Endothelial cell (in vitro differentiated cells): ENCODE measurements at regions not wholly inside any gene's neighbourhood (a gene's known extent, or its start where the extent isn't known, plus 50 kb on each side); places are given as distances from the start of the nearest gene placed in this dataset.

Experiments used
- DNase-seq: peaks from one replicate; pipeline ENCODE4 v3.0.0; 2021; ENCODE audit warnings: low spot score
- H3K27ac Mint-ChIP-seq: one replicate; pipeline ENCODE4 v1.8.0; 2021; ENCODE audit warnings: mixed read lengths, inconsistent platforms; ENCODE audit not compliant: unreplicated experiment
- H3K27me3 Mint-ChIP-seq: one replicate; pipeline ENCODE4 v1.8.0; 2021; ENCODE audit warnings: mild to moderate bottlenecking, moderate library complexity, mixed read lengths, inconsistent platforms; ENCODE audit not compliant: unreplicated experiment
- H3K36me3 Mint-ChIP-seq: one replicate; pipeline ENCODE4 v1.8.0; 2021; ENCODE audit warnings: mild to moderate bottlenecking, low read depth, mixed read lengths, inconsistent platforms; ENCODE audit not compliant: unreplicated experiment
- H3K4me1 Mint-ChIP-seq: one replicate; pipeline ENCODE4 v1.8.0; 2021; ENCODE audit warnings: mild to moderate bottlenecking, mixed read lengths, inconsistent platforms; ENCODE audit not compliant: unreplicated experiment
- H3K4me3 Mint-ChIP-seq: one replicate; pipeline ENCODE4 v1.8.0; 2021; ENCODE audit warnings: mild to moderate bottlenecking, mixed read lengths, inconsistent platforms; ENCODE audit not compliant: unreplicated experiment
- H3K9me3 Mint-ChIP-seq: one replicate; pipeline ENCODE4 v1.8.0; 2021; ENCODE audit warnings: mixed read lengths, inconsistent platforms; ENCODE audit not compliant: unreplicated experiment
- TF ChIP-seq, protein P1 (sequence below): fragments of 200-600 bp; sonication (generic); IDR thresholded peaks from one replicate; pipeline ENCODE4 v1.5.0; 2021; ENCODE audit warnings: antibody characterized with exemption; ENCODE audit not compliant: unreplicated experiment

DNA sequence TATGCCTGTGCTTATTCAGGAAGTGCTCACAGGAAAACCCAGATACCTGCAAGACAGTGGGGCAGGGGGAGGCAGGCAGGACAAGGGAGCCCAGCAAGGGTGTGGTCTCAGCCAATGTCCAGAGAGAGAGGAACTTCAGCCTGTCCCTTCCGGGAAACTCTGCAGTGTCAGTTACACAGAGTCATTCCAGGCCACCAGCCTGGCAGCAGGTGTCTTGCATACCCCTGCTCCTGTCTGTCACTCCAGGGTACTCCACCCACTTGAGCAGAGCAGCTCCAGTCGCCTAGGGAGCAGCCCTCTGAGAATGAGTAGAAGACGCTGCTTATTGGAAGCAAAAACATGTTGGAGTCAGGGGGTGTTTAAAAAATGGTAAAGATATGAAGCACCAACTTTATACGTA, 431.2 kb upstream of the RGMA start:
- DNase-seq: no peak
- no peaks in the 10 kb centered on the region for H3K9me3 Mint-ChIP-seq
- peaks cover 1% of the 10 kb centered on the region for H3K27me3 Mint-ChIP-seq
- H3K27ac Mint-ChIP-seq: no peak overlapping the region
- no peaks in the 10 kb centered on the region for H3K36me3 Mint-ChIP-seq
- no peak overlapping the region for H3K4me3 Mint-ChIP-seq
- TF ChIP-seq, protein P1, sequence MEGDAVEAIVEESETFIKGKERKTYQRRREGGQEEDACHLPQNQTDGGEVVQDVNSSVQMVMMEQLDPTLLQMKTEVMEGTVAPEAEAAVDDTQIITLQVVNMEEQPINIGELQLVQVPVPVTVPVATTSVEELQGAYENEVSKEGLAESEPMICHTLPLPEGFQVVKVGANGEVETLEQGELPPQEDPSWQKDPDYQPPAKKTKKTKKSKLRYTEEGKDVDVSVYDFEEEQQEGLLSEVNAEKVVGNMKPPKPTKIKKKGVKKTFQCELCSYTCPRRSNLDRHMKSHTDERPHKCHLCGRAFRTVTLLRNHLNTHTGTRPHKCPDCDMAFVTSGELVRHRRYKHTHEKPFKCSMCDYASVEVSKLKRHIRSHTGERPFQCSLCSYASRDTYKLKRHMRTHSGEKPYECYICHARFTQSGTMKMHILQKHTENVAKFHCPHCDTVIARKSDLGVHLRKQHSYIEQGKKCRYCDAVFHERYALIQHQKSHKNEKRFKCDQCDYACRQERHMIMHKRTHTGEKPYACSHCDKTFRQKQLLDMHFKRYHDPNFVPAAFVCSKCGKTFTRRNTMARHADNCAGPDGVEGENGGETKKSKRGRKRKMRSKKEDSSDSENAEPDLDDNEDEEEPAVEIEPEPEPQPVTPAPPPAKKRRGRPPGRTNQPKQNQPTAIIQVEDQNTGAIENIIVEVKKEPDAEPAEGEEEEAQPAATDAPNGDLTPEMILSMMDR: no peak
- H3K4me1 Mint-ChIP-seq: no peaks in the 10 kb centered on the region

DNA sequence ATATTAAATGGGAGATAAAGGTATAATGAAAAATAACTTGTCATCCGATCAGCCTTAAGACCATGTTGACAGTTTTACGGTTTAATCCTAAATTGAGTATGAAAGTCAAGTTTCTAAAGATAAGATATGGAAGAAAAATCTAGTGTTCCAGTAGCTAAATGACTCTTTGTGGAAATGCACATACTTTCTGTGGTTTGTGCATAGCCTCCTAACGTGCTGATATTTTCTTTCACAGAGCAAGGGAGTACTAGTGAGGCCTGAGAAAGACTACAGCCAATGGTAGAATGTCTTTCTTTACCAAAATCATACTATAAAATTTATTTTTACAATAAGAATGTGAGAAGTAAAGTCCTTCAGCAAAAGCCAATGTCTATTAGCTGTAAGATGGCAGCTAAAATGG, 430.6 kb upstream of the RGMA start:
- Mint-ChIP-seq H3K4me1 (no peaks in the 10 kb centered on the region), H3K4me3 (no peak overlapping the region), H3K9me3 (no peaks in the 10 kb centered on the region), H3K27me3 (peaks cover 1% of the 10 kb centered on the region), H3K36me3 (no peaks in the 10 kb centered on the region), H3K27ac (no peak overlapping the region)
- DNase-seq: no peak
- TF ChIP-seq, protein P1: no peak

GRCh38 chr15:93517176-93517575, 428.2 kb upstream of the RGMA start:
- Mint-ChIP-seq H3K9me3 (no peaks in the 10 kb centered on the region), H3K4me3 (no peak overlapping the region), H3K27me3 (peaks cover 1% of the 10 kb centered on the region), H3K36me3 (no peaks in the 10 kb centered on the region), H3K4me1 (no peaks in the 10 kb centered on the region), H3K27ac (no peak overlapping the region)
- no peak for DNase-seq
- TF ChIP-seq, protein P1: no peak

GRCh38 chr15:93515256-93516051, 426.4 kb upstream of the RGMA start:
- Mint-ChIP-seq H3K9me3 (no peaks in the 10 kb centered on the region), H3K36me3 (no peaks in the 10 kb centered on the region), H3K4me1 (no peaks in the 10 kb centered on the region), H3K4me3 (no peak overlapping the region), H3K27ac (no peak overlapping the region), H3K27me3 (peaks cover 1% of the 10 kb centered on the region)
- no peak for DNase-seq
- TF ChIP-seq, protein P1: no peak

- Mint-ChIP-seq H3K27me3 (peaks cover 2% of the 10 kb centered on the region), H3K36me3 (no peaks in the 10 kb centered on the region), H3K4me1 (no peaks in the 10 kb centered on the region), H3K9me3 (no peaks in the 10 kb centered on the region), H3K27ac (no peak overlapping the region), H3K4me3 (no peak overlapping the region)
- TF ChIP-seq, protein P1: no peak
- DNase-seq: no peak
These were observed 417.6 kb upstream of the RGMA start for GRCh38 chr15:93506646-93507045.
